ENCODE measurements at regions not wholly inside any gene's neighbourhood (a gene's known extent, or its start where the extent isn't known, plus 50 kb on each side); places are given as distances from the start of the nearest gene placed in this dataset.

- WGBS (ENCODE audit: insufficient coverage, low coverage, low lambda C conversion rate, missing lambda C conversion rate) = 81% methylated on average over 8 of the region's 10 CpGs
Observed at GRCh38 chr20:53876956-53877355, 193.4 kb downstream of the BCAS1 start.

GRCh38 chr20:53876470-53876869 is 193.9 kb downstream of the BCAS1 start:
- H3K27me3 ChIP-seq = no peaks in the 10 kb centered on the region
- H3K4me1 ChIP-seq = peaks cover 0 to 22% (median 5%) of the 10 kb centered on the region in 4 donors
- no peak overlapping the region for H3K27ac ChIP-seq
- H3K4me3 ChIP-seq = no peak overlapping the region
- H3K9me3 ChIP-seq = no peaks in the 10 kb centered on the region
- WGBS (ENCODE audit: insufficient coverage, low coverage, low lambda C conversion rate, missing lambda C conversion rate) = 89% methylated on average over 8 of the region's 8 CpGs
- intact Hi-C loops (cut with DNase I) = no loop called here
- DNase-seq (no peak), ATAC-seq (no peak)
- TF ChIP-seq CTCF (IDR thresholded peaks at IDR 0.05) = no peak
- TF ChIP-seq POLR2A (IDR thresholded peaks at IDR 0.05) = no peak
- H3K36me3 ChIP-seq = no peaks in the 10 kb centered on the region

More at GRCh38 chr20:53876956-53877355, 193.4 kb downstream of the BCAS1 start:
- Histone ChIP-seq H3K27me3 (no peaks in the 10 kb centered on the region), H3K4me1 (peaks cover 0 to 17% (median 3%) of the 10 kb centered on the region in 4 donors), H3K4me3 (no peak overlapping the region), H3K36me3 (no peaks in the 10 kb centered on the region), H3K9me3 (no peaks in the 10 kb centered on the region), H3K27ac (no peak overlapping the region)
- no peak for TF ChIP-seq CTCF (IDR thresholded peaks at IDR 0.05)
- TF ChIP-seq POLR2A (IDR thresholded peaks at IDR 0.05) = no peak
- no peak for DNase-seq
- ATAC-seq = no peak
- intact Hi-C loops (cut with DNase I) = no loop called here

GRCh38 chr20:53875452-53875851 is 194.9 kb downstream of the BCAS1 start:
- no peak overlapping the region for H3K4me3 ChIP-seq
- peak in 2 of 4 donors; percentile 7 to 12 for ATAC-seq
- no peaks in the 10 kb centered on the region for H3K9me3 ChIP-seq
- peaks cover 0 to 32% (median 9%) of the 10 kb centered on the region in 4 donors for H3K4me1 ChIP-seq
- DNase-seq = peak in 2 of 3 donors; percentile 42 to 70
- TF ChIP-seq CTCF (IDR thresholded peaks at IDR 0.05) (no peak), POLR2A (IDR thresholded peaks at IDR 0.05) (no peak)
- no peaks in the 10 kb centered on the region for H3K27me3 ChIP-seq
- H3K36me3 ChIP-seq = no peaks in the 10 kb centered on the region
- intact Hi-C loops (cut with DNase I) = no loop called here
- WGBS (ENCODE audit: insufficient coverage, low coverage, low lambda C conversion rate, missing lambda C conversion rate) = 75% methylated on average over 1 of the region's 14 CpGs
- peak overlapping the region in 1 of 3 donors; percentile 9 for H3K27ac ChIP-seq

GRCh38 chr20:53874706-53875105 is 195.7 kb downstream of the BCAS1 start:
- 100% methylated on average over 1 of the region's 1 CpG for WGBS (ENCODE audit: insufficient coverage, low coverage, low lambda C conversion rate, missing lambda C conversion rate)
- Histone ChIP-seq H3K9me3 (no peaks in the 10 kb centered on the region), H3K4me3 (no peak overlapping the region), H3K27ac (no peak overlapping the region), H3K4me1 (peaks cover 0 to 38% (median 12%) of the 10 kb centered on the region in 4 donors), H3K36me3 (no peaks in the 10 kb centered on the region), H3K27me3 (no peaks in the 10 kb centered on the region)
- DNase-seq = no peak
- no peak for ATAC-seq
- intact Hi-C loops (cut with DNase I) = no loop called here
- no peak for TF ChIP-seq POLR2A (IDR thresholded peaks at IDR 0.05)
- no peak for TF ChIP-seq CTCF (IDR thresholded peaks at IDR 0.05)

- H3K36me3 ChIP-seq = no peaks in the 10 kb centered on the region
- DNase-seq = no peak
- 87% methylated on average over 4 of the region's 7 CpGs for WGBS (ENCODE audit: insufficient coverage, low coverage, low lambda C conversion rate, missing lambda C conversion rate)
- H3K4me1 ChIP-seq = peaks cover 0 to 41% (median 13%) of the 10 kb centered on the region in 4 donors
- no peak for TF ChIP-seq POLR2A (IDR thresholded peaks at IDR 0.05)
- TF ChIP-seq CTCF (IDR thresholded peaks at IDR 0.05) = no peak
- no peak overlapping the region for H3K4me3 ChIP-seq
- intact Hi-C loops (cut with DNase I) = no loop called here
- H3K9me3 ChIP-seq = no peaks in the 10 kb centered on the region
- H3K27me3 ChIP-seq = no peaks in the 10 kb centered on the region
- no peak for ATAC-seq
- H3K27ac ChIP-seq = no peak overlapping the region
Observed at GRCh38 chr20:53874104-53874503, 196.3 kb downstream of the BCAS1 start.

Measured in right lobe of liver (tissue), 6 donors.